HL-60 (cell line): ENCODE measurements at regions not wholly inside any gene's neighbourhood (a gene's known extent, or its start where the extent isn't known, plus 50 kb on each side); places are given as distances from the start of the nearest gene placed in this dataset.

ENCODE experiments used
- POLR2AphosphoS5 ChIP-seq: IDR thresholded peaks from 2 replicates; pipeline ENCODE4 v1.6.1; 2012; ENCODE audit warnings: low read depth
- TF ChIP-seq, protein P1 (sequence below): IDR thresholded peaks from one replicate; pipeline ENCODE4 v1.5.1; 2011; ENCODE audit warnings: low read length, control low read depth, inconsistent platforms; ENCODE audit not compliant: insufficient read depth

DNA sequence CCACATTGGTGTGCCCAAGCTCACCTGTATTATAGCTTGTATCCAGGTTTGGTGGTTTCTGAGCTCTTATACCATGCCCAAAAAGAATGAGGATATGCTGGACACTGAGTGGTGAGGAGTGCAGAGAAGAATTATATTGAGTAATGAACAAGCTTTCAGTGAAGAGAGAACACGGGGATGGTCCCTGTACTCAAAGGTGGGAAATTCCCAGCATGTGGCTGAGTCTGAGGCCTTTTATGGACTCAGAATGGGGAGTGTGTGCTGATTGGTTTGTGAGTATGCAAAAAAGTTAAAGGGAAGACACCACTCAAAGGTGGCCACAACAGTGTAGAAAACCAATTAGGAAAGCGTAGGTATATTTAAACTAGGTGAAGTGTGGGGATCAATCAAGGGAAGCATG, 191.2 kb upstream of the SLITRK6 start:
- TF ChIP-seq, protein P1, sequence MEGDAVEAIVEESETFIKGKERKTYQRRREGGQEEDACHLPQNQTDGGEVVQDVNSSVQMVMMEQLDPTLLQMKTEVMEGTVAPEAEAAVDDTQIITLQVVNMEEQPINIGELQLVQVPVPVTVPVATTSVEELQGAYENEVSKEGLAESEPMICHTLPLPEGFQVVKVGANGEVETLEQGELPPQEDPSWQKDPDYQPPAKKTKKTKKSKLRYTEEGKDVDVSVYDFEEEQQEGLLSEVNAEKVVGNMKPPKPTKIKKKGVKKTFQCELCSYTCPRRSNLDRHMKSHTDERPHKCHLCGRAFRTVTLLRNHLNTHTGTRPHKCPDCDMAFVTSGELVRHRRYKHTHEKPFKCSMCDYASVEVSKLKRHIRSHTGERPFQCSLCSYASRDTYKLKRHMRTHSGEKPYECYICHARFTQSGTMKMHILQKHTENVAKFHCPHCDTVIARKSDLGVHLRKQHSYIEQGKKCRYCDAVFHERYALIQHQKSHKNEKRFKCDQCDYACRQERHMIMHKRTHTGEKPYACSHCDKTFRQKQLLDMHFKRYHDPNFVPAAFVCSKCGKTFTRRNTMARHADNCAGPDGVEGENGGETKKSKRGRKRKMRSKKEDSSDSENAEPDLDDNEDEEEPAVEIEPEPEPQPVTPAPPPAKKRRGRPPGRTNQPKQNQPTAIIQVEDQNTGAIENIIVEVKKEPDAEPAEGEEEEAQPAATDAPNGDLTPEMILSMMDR, result no peak
- TF ChIP-seq POLR2AphosphoS5, result no peak
